CD4-positive, alpha-beta T cell treated with Interleukin-4 for 1 hour (primary cell): ENCODE measurements at regions not wholly inside any gene's neighbourhood (a gene's known extent, or its start where the extent isn't known, plus 50 kb on each side); places are given as distances from the start of the nearest gene placed in this dataset.

Source experiments
- DNase-seq, 2 donors: peaks; one replicate each; pipeline ENCODE4 v3.0.0-alpha.2; 2020 to 2022

DNA sequence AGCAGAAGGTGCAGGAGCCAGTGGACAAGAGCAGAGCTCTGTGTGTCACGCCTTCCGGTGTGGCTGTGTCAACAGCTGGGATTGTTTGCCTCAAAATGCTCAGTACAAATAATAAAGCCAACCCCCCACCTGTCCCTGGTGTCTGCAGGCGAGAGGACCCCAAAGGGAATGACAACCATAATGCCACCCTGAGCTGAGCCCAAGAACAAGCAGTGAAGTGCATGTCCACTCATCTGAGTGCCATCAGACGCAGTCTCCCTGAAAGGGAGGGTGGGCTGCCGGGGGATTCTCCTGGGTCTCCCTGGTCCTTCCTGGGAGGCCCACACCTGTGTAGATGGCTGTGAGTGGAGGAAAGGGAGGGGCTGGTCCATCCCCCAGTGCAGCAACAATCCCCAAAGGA is 328.8 kb upstream of the IRX1 start:
- no peak for DNase-seq

DNA sequence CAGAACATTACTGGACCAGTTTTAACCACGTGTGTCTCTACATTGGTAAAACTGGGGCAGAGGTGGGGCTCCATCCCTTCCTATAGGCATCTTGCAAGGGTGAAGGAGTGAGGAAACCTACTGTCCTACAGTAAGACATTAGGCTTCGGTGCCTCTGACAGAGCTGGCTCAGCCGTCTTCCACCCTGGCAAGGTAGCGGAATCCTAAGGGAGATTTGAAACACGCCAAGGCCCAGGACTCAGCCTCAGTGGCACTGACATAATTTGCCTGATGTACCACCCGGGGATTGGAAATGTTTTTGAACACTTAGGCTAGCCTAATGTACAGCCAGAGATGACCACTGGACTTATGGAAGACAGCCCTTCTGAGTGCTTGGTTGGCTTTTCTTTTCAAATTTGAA is 329.7 kb upstream of the IRX1 start:
- DNase-seq: no peak

DNA sequence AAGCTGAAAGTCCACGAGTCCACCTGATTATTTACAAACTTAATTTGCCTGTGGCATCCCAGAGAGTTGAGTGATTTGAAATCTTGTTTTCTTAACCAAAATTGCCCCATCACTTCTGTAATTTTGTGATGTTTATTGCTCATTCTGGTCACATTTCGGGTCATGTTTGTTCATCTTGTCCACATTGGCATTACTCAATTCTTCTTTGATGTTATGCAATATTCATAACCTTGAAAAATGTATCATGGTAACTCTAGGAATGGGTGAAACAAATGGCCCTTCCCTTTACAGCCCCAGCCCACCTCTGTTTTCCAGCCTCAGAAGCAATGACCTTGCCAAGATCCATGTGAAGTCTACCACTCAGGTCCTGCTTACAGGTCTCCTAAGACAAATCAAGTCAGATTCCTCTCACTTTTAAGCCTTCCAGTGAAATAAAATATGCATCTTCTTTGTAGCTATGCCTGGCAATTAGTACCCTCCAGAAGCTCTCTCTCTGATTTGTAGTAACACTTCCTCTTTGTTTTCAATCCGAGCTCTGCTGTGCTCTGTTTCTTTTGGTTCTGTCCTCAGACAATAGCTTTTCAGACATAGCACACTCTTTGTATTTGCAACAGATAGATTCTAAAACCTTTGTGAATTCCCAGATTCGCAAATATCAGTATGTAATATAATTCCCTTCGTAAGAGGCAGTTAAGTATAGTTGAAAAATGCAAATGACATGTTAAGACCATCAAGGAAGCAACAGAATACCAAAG is 330.3 kb upstream of the IRX1 start:
- no peak for DNase-seq

DNA sequence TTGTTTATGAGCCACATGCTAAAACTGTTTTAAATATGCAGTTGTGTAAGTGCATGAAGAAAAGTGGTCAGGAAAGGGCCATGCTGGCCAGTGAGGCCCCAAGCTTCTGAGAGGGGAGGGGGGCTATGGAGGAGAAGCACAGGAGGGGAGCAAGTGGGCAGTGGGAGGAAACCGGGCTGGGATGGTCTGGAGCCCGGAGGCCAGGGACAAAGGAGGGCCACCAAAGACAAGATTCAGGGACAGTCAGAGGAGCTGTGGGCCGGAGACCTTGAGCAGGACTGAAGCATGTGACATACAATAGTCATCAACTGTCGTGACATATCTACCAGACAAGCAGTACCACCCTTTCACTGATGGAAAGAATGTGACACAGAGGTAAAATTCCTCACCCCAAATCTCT is 333.2 kb upstream of the IRX1 start:
- no peak for DNase-seq

DNA sequence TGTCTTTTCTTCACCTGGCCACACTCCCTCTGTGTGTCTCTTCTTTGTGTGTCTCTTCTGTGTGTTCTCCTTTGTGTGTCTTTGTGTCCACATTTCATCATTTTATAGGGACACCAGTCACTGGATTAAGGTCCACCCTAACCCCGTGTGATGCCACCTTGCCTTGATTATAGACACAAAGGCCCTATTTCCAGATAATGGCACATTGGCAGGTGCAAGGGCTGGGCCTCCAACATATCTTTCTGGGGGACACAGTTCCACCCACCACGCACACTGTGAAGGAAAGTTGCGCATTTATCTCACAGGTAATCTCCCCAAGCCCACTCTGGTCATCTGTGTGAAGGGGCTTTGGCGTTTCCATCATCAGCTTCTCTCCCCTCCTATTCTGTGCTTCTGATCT is 334.6 kb upstream of the IRX1 start:
- DNase-seq: no peak

DNA sequence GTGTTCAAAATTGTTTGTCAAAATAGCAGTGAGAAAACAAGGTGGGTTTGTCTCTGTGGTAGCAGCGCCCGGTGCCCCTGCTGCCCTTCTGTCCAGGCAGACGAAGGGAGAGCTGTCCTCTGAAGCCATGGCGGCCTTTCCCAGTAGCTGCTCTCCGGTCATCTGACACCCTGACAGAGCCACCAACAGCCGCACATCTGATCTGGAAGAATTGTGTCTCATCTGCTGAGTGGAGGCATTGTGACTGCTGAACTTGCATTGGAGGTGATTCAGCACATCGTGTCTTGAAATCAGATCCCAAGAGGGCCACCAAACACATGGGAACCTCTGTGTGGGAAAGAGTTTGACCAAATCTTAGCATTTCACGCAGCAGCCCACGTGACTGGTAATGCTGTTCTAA is 337.6 kb upstream of the IRX1 start:
- DNase-seq: no peak

DNA sequence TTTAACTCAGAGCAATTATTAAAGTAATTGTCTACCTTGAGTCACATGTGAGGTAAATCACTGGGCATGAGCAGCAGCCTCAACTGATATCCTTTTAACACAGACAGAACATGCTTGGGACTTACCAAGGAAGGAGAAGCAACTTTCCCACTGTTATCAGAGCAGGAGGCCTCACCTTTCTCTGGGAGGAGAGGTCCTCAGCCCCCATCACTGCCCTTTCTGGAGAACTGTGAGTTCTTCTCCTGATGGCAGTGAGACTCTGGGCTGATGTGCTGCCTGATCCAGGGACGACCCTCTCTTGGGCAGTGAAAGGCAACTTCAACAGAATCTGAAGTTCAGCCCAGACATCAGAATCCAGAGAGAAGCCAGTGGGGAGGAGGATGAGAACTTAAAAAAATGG is 343.4 kb upstream of the IRX1 start:
- DNase-seq: no peak

DNA sequence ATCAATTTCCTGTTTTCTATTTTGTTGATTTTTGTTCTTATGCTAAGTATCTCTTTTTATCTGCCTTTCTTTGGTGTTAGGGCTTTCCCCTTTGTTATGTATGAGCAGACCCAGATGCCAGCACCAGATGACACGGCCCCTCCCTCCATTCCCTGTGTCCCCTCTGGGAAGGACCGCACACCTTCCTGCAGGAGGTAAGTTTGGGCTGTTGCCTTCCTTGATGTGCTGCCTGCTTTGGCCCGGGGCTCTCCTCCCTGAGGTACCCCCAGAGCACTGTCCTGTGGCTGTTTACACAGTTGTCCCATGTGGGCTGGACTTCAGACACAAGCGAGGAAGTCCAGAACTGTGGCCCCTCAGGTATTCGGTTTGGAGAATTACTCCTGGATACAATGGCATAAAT is 343.8 kb upstream of the IRX1 start:
- no peak for DNase-seq

DNA sequence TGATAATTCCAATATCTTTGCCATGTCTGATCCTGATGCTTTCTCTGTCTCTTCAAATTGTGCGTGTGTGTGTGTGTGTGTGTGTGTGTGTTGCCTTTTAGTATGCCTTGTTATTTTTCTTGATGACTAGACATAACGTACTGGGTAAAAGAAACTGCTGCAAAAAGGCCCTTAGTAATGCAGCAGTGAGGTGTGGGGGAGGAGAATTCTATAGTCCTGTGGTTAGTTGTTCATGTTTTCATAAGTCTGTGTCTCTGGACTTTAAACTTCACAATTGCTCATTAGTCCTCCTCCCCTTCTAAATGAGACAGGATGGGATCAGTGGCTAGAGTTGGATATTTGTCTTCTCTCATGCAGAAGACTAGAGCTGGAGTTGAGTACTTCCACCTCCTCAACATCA is 346.2 kb upstream of the IRX1 start:
- DNase-seq: no peak

DNA sequence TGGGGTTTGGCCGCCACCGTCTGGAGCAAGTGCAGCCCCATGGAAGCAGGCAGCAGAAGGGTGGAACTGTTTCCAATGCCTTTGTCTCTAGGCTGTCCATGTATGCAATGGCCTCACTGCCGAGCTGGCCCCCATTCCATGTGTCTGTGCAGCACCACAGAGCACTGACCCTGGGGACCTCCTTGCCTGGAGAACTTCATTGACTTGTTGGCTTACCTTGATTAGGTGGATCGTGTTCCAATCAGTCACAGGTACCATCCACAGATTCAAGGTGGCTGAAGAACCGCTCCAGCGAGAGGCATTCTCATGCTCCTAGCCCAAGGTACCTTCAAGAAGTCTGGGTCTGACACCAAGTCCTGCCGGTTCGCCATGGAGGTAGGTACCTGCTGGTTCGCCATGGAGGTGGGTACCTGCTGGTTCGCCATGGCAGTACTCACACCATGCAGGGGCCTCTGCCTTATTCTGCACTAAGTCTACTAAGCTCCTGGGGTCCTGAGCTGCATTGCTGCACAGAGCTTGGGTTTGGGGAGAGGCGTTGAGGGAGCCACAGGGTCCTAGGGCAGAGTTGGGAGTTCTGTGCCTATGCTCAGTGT is 358.3 kb upstream of the IRX1 start:
- no peak for DNase-seq

DNA sequence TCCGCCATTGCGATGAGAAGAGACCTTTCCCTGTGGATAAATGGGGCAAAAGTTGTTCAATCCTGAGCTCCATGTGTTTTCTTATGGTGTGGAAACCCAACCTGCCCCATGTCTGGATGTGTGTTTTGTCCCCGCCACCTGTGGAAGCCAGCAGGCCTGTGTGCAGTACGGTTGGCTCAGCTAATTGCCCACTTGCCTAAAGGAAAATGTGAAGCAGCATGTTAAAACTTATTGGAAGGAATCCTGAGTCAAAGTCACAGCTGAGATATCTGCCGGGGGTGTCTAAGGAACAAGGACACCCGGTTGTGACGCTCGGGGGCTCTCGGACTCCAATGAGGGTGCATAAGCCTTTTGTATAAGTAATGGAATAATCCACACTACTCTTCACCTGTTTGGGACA is 361.1 kb upstream of the IRX1 start:
- DNase-seq: no peak

DNA sequence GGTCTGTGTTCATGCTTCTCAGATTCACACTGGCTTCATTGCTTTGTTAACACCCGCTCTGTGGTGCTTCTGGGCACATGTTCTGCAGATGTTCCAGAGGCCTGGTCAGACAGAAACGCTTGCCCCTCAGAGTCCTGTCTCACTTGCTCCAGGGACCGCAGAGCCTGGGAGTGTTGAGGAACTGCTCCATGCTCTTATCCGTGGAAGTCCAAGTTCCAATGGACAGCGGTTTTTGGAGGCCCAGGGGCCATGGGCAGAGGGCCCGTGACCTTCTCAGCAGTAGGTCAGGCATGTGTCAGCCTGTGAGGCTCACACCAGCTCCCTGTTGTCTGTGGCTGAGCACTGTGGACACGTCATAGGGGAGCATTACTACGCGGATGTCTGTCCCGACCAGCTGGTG is 364.7 kb upstream of the IRX1 start:
- DNase-seq: no peak

DNA sequence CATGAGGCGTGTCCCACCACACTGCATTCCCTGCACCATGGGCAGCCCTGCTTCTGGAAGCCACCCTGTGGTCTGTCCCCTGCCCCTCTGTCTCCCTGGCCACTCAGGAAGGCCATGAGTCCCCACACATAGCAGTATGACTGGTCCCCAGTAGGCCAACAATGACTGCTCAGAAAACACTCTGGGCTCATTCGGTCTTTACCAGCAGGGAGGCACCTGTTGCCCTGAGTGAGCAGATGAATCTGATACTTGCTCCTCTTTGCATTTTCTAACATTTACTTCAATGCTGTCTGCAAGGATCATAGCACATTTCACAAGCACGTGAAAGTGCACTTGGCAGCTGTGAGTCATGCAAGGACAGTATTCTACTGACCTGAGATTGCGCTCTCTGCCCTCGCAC is 365.4 kb upstream of the IRX1 start:
- DNase-seq: no peak

DNA sequence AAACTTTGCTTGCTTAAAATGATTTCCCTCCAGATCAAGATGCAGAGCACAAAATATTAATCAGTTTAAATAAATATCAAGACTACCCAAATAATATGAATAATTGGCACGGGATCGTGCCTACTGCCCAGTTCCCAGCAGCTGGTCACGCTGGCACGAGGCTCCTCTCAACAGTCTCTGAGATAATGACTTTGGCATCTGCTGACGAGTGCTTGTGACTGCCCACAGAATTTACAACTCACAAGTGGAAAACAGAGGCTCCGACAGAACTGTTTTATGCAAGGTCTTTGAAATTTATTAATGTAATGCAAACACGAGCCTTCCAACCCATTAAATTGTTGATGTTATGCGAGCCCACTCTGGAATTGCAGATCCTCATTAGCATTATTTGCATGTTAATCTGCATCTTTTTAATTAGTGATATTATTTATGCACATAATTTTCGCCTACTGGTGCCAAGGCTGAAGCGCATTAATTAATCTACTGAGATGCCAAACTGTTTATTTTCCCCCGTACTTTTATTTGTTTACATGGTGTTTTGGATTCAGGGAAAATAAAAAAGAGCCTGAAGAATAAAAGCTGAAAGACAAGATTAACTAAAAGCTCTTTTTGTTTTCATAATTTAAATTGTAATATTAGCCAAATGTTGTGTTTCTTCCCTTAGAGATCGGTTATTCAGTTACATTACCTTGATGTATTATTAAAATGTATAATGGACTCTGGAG is 369.3 kb upstream of the IRX1 start:
- DNase-seq: no peak

DNA sequence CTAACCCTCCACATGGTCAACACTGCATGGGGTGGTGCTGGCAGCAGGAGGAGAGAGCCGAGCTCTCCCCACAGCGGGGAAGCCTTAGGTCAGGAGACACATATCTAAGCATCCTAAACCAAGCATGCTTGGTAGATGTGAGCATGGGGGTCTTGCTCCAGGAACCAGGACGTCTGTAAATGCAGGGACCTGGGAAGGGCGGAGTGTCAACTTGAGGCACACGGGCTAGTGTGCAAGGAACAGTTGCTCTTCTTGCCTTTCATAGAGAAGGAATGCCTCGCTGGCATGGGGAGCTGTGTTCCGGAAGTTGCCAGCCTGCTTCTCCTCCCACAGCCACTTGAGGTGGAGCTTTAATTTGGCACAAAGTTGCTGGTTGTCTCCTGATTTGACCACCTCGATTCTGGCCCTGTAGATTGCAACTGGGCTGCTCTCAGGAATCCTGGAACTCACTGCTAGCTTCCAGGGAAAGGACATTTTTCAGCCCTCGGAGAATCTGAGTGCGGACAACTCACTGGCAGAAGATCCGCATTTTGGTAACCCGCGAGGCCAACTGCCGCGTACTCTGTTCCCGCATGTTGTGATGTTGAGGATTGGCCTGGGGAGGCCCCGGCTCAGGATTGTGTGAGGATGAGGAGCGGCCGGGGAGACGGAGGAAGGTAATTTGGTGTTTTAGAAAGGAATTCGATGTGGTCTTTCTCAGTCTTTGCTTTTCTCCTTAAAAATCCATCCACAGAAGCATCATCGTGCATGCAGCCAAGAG is 370.3 kb upstream of the IRX1 start:
- no peak for DNase-seq

DNA sequence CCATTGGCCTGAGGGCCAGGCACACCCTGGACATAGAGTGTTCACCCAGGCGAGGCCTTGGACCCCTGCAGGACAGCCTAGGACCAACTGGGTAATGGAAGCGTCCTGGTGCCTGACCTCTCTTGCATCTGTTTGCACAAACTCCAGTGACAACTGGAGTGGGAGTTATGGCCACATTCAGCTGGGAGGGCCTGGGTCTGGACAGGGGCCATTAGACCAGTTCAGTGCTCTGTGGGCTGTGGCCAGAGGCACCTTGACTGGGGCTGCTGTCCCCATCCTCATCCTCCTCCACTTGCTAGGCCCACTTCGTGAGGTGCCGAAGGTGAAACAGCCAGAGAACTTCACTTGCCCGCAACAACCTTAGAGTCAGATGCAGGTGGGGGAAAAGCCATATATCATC is 372.7 kb upstream of the IRX1 start:
- no peak for DNase-seq

DNA sequence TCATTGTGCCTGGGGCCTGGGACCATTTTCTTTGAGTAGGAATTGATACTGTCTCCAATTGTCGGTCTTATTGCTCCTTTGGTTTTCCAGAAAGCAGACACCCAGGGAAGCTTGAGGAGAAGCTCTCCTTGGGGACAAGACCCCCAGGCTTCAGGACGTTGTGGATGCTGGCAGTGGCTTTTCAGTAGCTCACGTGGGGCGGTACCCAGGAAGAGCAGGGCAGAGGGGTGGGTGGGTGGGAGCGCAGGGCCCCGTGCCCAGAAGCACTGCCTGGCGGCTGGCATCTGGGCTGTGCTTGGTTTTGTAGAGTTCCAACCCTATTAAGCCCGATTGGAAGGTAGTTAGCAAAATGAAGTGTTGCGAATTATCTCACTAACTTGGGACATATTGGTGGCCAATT is 374.2 kb upstream of the IRX1 start:
- DNase-seq: no peak

DNA sequence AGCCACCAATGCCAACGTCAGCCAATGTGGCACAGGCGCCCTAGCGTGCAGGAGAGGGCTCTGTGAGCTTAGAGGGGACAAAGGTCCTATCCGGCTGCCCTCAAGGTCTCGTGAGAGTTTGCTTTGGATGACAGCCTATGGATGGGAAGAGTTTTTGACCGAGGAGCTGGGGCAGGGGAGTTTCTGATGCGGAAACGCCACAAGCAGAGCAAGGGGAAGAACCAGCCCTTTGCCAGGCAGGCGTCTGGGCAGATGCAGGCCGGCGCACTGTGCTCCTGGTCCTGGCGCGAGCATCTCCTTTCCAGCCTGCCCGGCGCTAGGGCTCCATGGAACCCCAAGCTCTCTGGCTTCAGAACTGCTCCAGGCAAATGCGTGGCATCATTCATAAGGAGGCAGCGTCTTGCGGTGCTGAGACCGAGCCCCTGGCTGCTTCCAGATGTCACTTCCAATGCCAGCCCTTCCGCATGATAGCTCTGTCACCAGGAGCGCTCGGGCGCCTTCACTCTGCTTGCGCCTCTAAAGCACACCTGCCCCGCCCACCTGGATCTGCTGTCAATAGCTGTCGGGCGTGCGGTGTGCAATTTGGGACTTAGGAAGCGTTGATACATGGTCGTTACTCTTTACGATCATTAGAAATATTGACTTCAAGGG is 374.9 kb upstream of the IRX1 start:
- no peak for DNase-seq

DNA sequence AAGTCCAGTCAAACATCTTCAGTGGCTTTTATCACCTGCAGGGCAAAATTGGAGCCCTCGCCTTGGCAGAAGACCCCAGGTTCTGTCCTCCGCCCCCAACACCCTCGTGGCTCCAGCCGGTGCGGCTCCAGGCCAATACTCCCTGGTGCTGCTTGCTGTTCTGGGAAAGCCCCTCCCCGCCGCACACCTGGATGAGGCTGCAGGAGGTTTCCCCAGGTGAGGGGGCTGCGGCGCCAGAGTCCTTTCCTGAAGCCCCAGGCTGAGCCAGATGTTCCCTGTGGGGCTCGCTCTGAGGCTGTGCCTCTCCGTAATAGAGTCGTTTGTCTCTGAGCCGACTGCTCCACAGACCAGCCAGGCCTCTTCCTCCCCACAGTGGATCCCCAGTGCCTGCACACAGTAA is 375.4 kb upstream of the IRX1 start:
- DNase-seq: no peak

DNA sequence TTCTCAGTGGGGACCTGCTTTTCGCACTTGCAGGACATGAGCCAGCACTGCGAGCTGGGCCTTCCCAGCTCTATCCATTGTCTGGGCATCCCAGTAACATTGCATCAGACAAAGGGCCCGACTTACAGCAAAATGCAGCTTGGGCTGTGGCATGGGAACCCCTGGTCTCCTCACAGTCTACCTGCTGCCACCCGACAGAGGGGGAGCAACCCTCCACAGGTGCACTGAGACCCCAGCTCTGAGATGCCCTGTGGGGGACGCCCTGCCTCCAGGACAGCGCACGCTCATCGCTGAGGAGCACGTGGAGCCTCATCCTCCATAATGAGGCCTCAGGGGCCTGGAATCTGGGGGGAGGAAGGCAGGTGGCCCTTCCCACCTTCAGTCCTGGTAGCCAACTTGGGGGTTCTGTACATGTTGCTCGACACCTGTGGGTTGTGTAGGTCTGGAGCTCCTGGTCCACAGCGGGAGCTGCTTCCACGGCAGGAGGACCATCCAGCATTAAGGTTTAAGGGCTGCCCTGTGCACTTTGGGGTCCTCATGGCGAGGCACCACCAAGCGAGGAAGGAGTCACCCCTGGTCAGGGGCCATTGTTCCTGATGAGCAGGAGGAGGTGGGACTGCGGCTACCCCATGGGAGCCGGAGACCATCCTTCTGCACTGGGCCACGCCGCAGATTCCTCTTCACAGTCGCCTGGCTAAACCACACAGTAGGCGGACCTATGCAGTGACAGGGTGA is 376.5 kb upstream of the IRX1 start:
- DNase-seq: no peak

DNA sequence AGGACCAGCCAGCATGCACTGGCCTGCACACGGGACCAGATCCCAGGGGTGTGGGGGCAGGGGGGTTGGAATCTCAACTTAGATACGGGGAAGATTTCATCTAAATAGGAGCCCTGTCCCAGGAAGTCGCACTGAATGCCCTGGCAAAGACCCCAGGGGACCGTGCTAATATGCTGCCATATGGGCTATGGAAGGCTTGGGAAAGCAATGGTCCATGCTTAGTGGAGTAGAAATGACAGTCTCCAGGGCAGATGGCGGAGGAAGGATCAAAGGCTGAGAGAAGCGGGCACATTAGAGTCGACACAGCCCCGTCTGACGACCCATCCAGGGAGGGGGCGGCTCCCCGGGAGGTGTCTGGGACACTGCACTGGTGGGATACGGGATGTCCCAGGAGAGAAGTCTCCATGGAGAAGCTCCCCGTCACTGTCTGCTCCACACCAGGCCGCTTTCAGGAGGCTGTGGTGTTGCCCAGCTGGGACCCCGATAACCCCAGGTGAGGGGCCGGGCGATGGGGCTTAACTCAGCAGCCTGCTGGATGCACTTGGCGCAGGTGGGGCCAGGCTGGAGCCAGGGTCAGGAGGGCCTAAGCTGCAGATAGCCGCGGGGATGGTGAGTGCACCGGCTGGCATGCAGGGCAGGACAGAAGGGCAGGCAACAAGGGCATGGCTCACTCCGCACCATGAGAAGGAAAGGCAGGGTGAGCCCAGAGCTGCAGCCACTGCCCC is 377.7 kb upstream of the IRX1 start:
- DNase-seq: no peak

DNA sequence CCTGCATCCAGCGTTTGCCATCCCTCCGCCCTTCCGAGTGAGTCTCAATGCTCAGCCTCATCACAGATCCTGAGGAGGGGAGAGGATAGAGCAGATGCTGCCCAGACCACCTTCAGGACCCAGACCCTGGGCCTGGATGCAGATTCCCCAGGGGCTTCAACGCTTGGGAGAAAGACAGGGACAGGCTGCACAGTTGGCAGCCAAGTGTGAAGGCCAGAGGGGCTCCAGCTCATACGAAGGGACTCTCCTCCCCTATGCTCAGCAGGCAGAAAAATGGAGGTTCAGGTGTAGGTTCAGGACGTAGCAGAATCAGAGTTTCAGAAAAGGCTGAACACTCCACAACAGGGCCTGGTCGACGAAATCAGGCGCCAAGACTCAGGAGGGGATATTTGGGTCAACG is 378.5 kb upstream of the IRX1 start:
- no peak for DNase-seq
